GM12865 (cell line): ENCODE measurements at regions not wholly inside any gene's neighbourhood (a gene's known extent, or its start where the extent isn't known, plus 50 kb on each side); places are given as distances from the start of the nearest gene placed in this dataset.

Experiments used
- DNase-seq: peaks from one replicate; pipeline ENCODE4 v3.0.0; 2010; ENCODE audit warnings: low read depth
- H3K4me3 ChIP-seq: 2 replicates; pipeline ENCODE4 v1.5.1; 2011; ENCODE audit warnings: mild to moderate bottlenecking, low read depth, low read length, control low read depth
- CTCF ChIP-seq: IDR thresholded peaks from 2 replicates; pipeline ENCODE4 v1.5.1; 2011; ENCODE audit warnings: low read length, control low read depth, low read depth, inconsistent platforms; ENCODE audit not compliant: insufficient read depth; ENCODE audit errors: missing control alignments

GRCh38 chr6:2462831-2463230, 217.4 kb upstream of the GMDS start:
- no peak for DNase-seq
- TF ChIP-seq CTCF: no peak
- H3K4me3 ChIP-seq: no peak overlapping the region

GRCh38 chr6:2460216-2460745, 214.9 kb upstream of the GMDS start:
- H3K4me3 ChIP-seq: no peak overlapping the region
- DNase-seq: no peak
- no peak for TF ChIP-seq CTCF

- no peak for DNase-seq
- no peak for TF ChIP-seq CTCF
- H3K4me3 ChIP-seq: no peak overlapping the region
Measured at GRCh38 chr6:2454180-2454579, 208.8 kb upstream of the GMDS start.

- H3K4me3 ChIP-seq: no peak overlapping the region
- DNase-seq: no peak
- TF ChIP-seq CTCF: no peak
Measured at GRCh38 chr6:2450546-2450945, 205.1 kb upstream of the GMDS start.

- TF ChIP-seq CTCF: no peak
- DNase-seq: no peak
- no peak overlapping the region for H3K4me3 ChIP-seq
Measured at GRCh38 chr6:2449572-2449940, 204.2 kb upstream of the GMDS start.

GRCh38 chr6:2448826-2449571, 203.6 kb upstream of the GMDS start:
- no peak overlapping the region for H3K4me3 ChIP-seq
- DNase-seq: peak; percentile 49
- TF ChIP-seq CTCF: peak; percentile 49

- no peak for DNase-seq
- no peak for TF ChIP-seq CTCF
- H3K4me3 ChIP-seq: no peak overlapping the region
Measured at GRCh38 chr6:2447931-2448330, 202.5 kb upstream of the GMDS start.
